HG03103 (cell line): ENCODE measurements at regions not wholly inside any gene's neighbourhood (a gene's known extent, or its start where the extent isn't known, plus 50 kb on each side); places are given as distances from the start of the nearest gene placed in this dataset.
"Not testable (repeated sequence)": the region's sequence is repeated elsewhere in the genome, so short reads cannot be mapped to it uniquely, and the experiment has no call there.

Source experiments
- ATAC-seq: cut with Tn5 transposase; IDR thresholded peaks from one replicate; pipeline ENCODE4 v1.9.1; 2021; ENCODE audit warnings: low read depth; ENCODE audit not compliant: unreplicated experiment

GRCh38 chr6:27775138-27775795, 136.9 kb downstream of the OR2B2 start:
- ATAC-seq, result not testable (repeated sequence)

- ATAC-seq, result not testable (repeated sequence)
Observed at GRCh38 chr6:27774264-27774600, 138.0 kb downstream of the OR2B2 start.

- ATAC-seq, result not testable (repeated sequence)
Observed at GRCh38 chr6:27773542-27774263, 138.5 kb downstream of the OR2B2 start.

GRCh38 chr6:27772261-27773001, 139.8 kb downstream of the OR2B2 start:
- peak; percentile 68 for ATAC-seq

GRCh38 chr6:27771235-27771634, 141.0 kb downstream of the OR2B2 start:
- no peak for ATAC-seq

GRCh38 chr6:27770724-27771123, 141.5 kb downstream of the OR2B2 start:
- no peak for ATAC-seq

GRCh38 chr6:27768556-27768955, 143.6 kb downstream of the OR2B2 start:
- no peak for ATAC-seq

GRCh38 chr6:27767851-27768250, 144.3 kb downstream of the OR2B2 start:
- ATAC-seq, result no peak

- ATAC-seq, result no peak
Observed at GRCh38 chr6:27766405-27766804, 145.8 kb downstream of the OR2B2 start.

GRCh38 chr6:27765028-27765590, 147.1 kb downstream of the OR2B2 start:
- ATAC-seq, result no peak

- ATAC-seq, result no peak
Observed at GRCh38 chr6:27761391-27761790, 150.8 kb downstream of the OR2B2 start.

GRCh38 chr6:27760464-27760863, 151.7 kb downstream of the OR2B2 start:
- no peak for ATAC-seq

GRCh38 chr6:27759930-27760329, 152.3 kb downstream of the OR2B2 start:
- no peak for ATAC-seq

GRCh38 chr6:27758491-27758890, 153.7 kb downstream of the OR2B2 start:
- no peak for ATAC-seq

GRCh38 chr6:27757307-27757706, 154.9 kb downstream of the OR2B2 start:
- ATAC-seq, result no peak

GRCh38 chr6:27755768-27756167, 156.4 kb downstream of the OR2B2 start:
- ATAC-seq, result no peak

GRCh38 chr6:27754408-27754782, 157.8 kb downstream of the OR2B2 start:
- ATAC-seq, result no peak

GRCh38 chr6:27753668-27754407, 158.4 kb downstream of the OR2B2 start:
- peak; percentile 45 for ATAC-seq

- ATAC-seq, result no peak
Observed at GRCh38 chr6:27752038-27752885, 159.9 kb downstream of the OR2B2 start.

GRCh38 chr6:27748661-27749060, 163.5 kb downstream of the OR2B2 start:
- ATAC-seq, result no peak
